Loucy (cell line): ENCODE measurements at regions not wholly inside any gene's neighbourhood (a gene's known extent, or its start where the extent isn't known, plus 50 kb on each side); places are given as distances from the start of the nearest gene placed in this dataset.

Experiments
- H2AFZ ChIP-seq: fragments of 200-600 bp; sonication (generic); 2 replicates; pipeline ENCODE4 v1.6.0; 2016; ENCODE audit warnings: antibody characterized with exemption, mild to moderate bottlenecking, low read length, moderate library complexity
- H3F3A ChIP-seq: fragments of 200-600 bp; 2 replicates; pipeline ENCODE4 v1.6.0; 2016; ENCODE audit warnings: antibody characterized with exemption, low read depth, mild to moderate bottlenecking
- H3K27me3 ChIP-seq: fragments of 200-600 bp; sonication (generic); 2 replicates; pipeline ENCODE4 v1.6.1; 2014; ENCODE audit warnings: low read length, mild to moderate bottlenecking; ENCODE audit not compliant: insufficient read depth, poor library complexity, severe bottlenecking
- H3K36me3 ChIP-seq: fragments of 200-600 bp; sonication (generic); 2 replicates; pipeline ENCODE4 v1.6.1; 2016; ENCODE audit warnings: low read length; ENCODE audit not compliant: insufficient read depth
- H3K4me1 ChIP-seq: fragments of 200-600 bp; sonication (generic); 2 replicates; pipeline ENCODE4 v1.5.1; 2014; ENCODE audit warnings: low read length, mild to moderate bottlenecking; ENCODE audit not compliant: insufficient read depth, poor library complexity, severe bottlenecking
- H3K4me2 ChIP-seq: fragments of 200-600 bp; sonication (generic); 2 replicates; pipeline ENCODE4 v1.6.0; 2014; ENCODE audit warnings: antibody characterized with exemption, low read length, low read depth, mild to moderate bottlenecking; ENCODE audit not compliant: poor library complexity, severe bottlenecking
- H3K4me3 ChIP-seq: fragments of 200-600 bp; sonication (generic); 2 replicates; pipeline ENCODE4 v1.5.1; 2014; ENCODE audit warnings: low read length, mild to moderate bottlenecking, mixed read lengths; ENCODE audit not compliant: poor library complexity, severe bottlenecking
- H3K79me2 ChIP-seq: fragments of 200-600 bp; sonication (generic); 2 replicates; pipeline ENCODE4 v1.6.1; 2014; ENCODE audit warnings: low read length; ENCODE audit not compliant: insufficient read depth
- H3K9ac ChIP-seq: fragments of 200-600 bp; sonication (generic); 2 replicates; pipeline ENCODE4 v1.6.0; 2014; ENCODE audit warnings: mild to moderate bottlenecking, low read depth, low read length, moderate library complexity; ENCODE audit not compliant: poor library complexity, severe bottlenecking
- H3K9me2 ChIP-seq: fragments of 200-600 bp; sonication (generic); replicated peaks from 2 replicates; pipeline ENCODE4 v1.6.1; 2016; ENCODE audit warnings: low read depth, low read length, mixed read lengths
- H3K9me3 ChIP-seq: fragments of 200-600 bp; sonication (generic); 2 replicates; pipeline ENCODE4 v1.6.1; 2014; ENCODE audit warnings: mild to moderate bottlenecking, antibody characterized with exemption, low read length, low read depth; ENCODE audit not compliant: insufficient read depth
- H4K20me1 ChIP-seq: fragments of 200-600 bp; sonication (generic); 2 replicates; pipeline ENCODE4 v1.6.0; 2014; ENCODE audit warnings: antibody characterized with exemption, low read length, mild to moderate bottlenecking; ENCODE audit not compliant: insufficient read depth, poor library complexity, severe bottlenecking
- CTCF ChIP-seq: fragments of 200-600 bp; sonication (generic); conservative IDR thresholded peaks from 2 replicates; pipeline ENCODE4 v1.5.1; 2014; ENCODE audit warnings: mild to moderate bottlenecking, antibody characterized with exemption, low read length
- EZH2phosphoT487 ChIP-seq: fragments of 200-600 bp; IDR thresholded peaks from 2 replicates; pipeline ENCODE4 v1.6.1; 2018; ENCODE audit warnings: antibody characterized with exemption, mild to moderate bottlenecking, moderate library complexity, borderline replicate concordance

- no peak overlapping the region for H3K9ac ChIP-seq
- H3K79me2 ChIP-seq: no peaks in the 10 kb centered on the region
- H3K4me3 ChIP-seq: no peak overlapping the region
- no peak overlapping the region for H3K4me2 ChIP-seq
- H4K20me1 ChIP-seq: no peaks in the 10 kb centered on the region
- H3K4me1 ChIP-seq: no peaks in the 10 kb centered on the region
- H3K9me3 ChIP-seq: no peaks in the 10 kb centered on the region
- no peak overlapping the region for H2AFZ ChIP-seq
- no peaks in the 10 kb centered on the region for H3K36me3 ChIP-seq
- no peaks in the 10 kb centered on the region for H3K27me3 ChIP-seq
- H3K9me2 ChIP-seq: no peaks in the 10 kb centered on the region
- H3F3A ChIP-seq: no peaks in the 10 kb centered on the region
- no peak for TF ChIP-seq CTCF
Measured at GRCh38 chr11:76257074-76257719, 50.9 kb upstream of the WNT11 start.

- Histone ChIP-seq H3K9me3 (no peaks in the 10 kb centered on the region), H3K36me3 (no peaks in the 10 kb centered on the region), H3K79me2 (no peaks in the 10 kb centered on the region), H2AFZ (no peak overlapping the region), H3K27me3 (no peaks in the 10 kb centered on the region), H3K4me2 (no peak overlapping the region), H4K20me1 (no peaks in the 10 kb centered on the region), H3K4me1 (no peaks in the 10 kb centered on the region), H3K9me2 (no peaks in the 10 kb centered on the region), H3K4me3 (no peak overlapping the region), H3K9ac (no peak overlapping the region), H3F3A (no peaks in the 10 kb centered on the region)
- TF ChIP-seq CTCF: no peak
- no peak for TF ChIP-seq EZH2phosphoT487
Measured at GRCh38 chr11:76256448-76256847, 50.1 kb upstream of the WNT11 start.
